Epithelial cell of proximal tubule (primary cell): ENCODE measurements at regions not wholly inside any gene's neighbourhood (a gene's known extent, or its start where the extent isn't known, plus 50 kb on each side); places are given as distances from the start of the nearest gene placed in this dataset.

Experiments
- DNase-seq: peaks from one replicate; pipeline ENCODE4 v3.0.0-alpha.2; 2011; ENCODE audit warnings: low read depth
- H3K4me3 ChIP-seq: 2 replicates; pipeline ENCODE4 v1.5.1; 2011; ENCODE audit warnings: low read depth, mild to moderate bottlenecking, low read length
- TF ChIP-seq, protein P1 (sequence below): conservative IDR thresholded peaks from 2 replicates; pipeline ENCODE4 v1.5.1; 2012; ENCODE audit warnings: low read depth, mild to moderate bottlenecking, low read length

DNA sequence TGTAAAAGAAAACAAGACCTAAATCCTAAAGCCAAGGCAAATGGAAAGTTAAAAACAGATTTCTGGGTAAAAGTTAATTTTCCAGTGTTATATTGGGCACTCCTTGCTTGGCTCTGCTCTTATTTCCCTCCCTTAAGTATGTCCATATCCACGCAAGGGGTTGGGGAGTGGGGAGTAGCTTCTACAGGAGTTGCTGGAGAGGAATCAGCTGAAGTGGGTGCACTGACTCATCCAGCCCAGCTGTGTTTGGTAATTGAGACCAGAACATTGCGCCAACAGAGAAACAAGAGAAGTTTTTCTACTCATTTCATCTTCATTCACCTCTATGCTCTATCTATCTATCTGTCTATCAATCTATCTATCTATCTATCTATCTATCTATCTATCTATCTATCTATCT is 298.4 kb upstream of the PDGFD start:
- no peak overlapping the region for H3K4me3 ChIP-seq
- TF ChIP-seq, protein P1, sequence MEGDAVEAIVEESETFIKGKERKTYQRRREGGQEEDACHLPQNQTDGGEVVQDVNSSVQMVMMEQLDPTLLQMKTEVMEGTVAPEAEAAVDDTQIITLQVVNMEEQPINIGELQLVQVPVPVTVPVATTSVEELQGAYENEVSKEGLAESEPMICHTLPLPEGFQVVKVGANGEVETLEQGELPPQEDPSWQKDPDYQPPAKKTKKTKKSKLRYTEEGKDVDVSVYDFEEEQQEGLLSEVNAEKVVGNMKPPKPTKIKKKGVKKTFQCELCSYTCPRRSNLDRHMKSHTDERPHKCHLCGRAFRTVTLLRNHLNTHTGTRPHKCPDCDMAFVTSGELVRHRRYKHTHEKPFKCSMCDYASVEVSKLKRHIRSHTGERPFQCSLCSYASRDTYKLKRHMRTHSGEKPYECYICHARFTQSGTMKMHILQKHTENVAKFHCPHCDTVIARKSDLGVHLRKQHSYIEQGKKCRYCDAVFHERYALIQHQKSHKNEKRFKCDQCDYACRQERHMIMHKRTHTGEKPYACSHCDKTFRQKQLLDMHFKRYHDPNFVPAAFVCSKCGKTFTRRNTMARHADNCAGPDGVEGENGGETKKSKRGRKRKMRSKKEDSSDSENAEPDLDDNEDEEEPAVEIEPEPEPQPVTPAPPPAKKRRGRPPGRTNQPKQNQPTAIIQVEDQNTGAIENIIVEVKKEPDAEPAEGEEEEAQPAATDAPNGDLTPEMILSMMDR = no peak
- no peak for DNase-seq

DNA sequence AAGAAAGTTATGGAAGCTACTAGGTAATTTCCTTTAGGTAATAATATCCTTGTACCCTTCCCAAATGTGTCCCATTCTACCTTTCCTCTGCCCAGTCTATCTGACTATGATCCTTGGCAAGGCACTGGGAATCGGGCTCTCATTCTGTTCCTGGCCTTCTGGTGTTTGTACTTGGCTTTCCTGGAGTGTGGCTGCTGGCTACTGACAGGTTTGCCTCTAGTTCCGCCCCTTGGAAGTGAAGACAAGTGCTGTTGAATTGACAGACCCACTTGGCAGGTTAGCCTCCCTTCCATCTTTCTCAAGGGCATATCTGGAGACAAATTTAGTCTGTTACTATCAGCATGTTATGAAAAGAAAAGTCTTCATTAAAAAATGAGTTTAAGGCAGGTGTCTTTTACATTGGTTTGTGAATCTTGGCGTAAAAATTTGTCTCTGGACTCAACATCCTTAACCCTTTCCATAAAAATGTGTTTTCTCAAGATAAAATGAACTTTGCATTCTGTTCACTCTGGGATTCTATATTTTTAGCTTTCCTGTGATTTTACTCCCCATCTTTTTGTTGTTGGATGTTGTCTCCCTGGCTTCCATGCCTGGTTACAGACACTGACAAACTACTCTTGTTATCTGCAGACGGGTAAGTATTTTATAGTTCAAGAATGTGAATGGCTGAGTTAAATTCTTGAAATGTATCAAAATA is 287.4 kb upstream of the PDGFD start:
- TF ChIP-seq, protein P1 = no peak
- DNase-seq = no peak
- H3K4me3 ChIP-seq = no peak overlapping the region

DNA sequence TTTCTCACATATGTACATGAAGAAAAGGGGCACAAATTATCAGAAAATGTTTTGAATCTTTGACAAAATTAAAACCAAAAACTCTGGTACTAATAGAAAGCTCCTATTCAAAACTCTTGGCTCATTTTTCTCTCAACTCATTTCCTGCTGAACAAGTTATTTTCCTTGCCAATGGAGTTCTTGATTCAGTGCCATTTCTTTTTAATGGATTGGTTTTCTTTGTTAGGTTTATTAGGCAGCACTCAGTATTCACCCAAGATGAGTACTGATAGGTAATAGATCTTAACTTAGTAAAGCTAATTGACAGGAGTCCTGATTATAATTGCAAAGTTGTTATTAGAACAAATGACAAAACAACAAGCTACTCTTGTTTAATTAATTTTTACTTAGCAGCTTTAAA is 279.4 kb upstream of the PDGFD start:
- TF ChIP-seq, protein P1 = no peak
- DNase-seq = no peak
- no peak overlapping the region for H3K4me3 ChIP-seq

DNA sequence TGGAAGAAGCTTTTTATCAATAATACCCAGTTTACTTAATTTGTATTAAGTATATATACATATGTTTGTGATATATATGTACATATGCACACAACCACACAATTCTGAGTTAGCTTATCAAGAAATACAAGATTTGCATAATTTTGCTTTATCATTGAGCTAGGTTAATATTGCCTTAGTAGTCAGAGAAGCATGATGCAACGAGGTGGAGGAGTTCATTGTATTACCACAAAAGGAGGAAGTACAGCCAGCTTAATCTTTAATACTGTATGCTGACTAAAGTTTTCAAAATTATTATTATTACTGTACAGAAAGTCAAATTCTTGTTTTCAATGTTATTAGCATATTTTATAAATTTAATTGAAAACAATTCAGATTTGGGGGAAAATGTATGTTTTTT is 278.4 kb upstream of the PDGFD start:
- H3K4me3 ChIP-seq = no peak overlapping the region
- DNase-seq = no peak
- TF ChIP-seq, protein P1 = no peak

DNA sequence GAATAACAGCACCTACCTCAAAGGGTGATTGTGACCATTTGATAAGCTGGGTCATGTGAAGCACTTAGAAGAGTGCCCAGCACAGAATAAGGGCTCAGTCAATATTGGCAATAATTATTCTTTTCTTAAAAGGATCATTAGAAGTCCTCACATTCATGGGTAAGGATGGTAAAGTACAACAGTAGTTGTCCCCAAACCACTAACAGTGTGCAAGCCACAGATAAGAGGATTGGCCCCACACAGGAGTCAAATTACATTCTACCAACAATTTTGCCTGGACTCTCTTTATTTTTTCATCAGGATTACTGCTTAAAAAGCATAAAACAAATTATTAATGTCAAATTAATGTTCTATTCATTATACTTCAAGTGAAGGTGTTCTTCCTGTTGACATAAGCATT is 271.5 kb upstream of the PDGFD start:
- DNase-seq = no peak
- TF ChIP-seq, protein P1 = no peak
- H3K4me3 ChIP-seq = no peak overlapping the region

DNA sequence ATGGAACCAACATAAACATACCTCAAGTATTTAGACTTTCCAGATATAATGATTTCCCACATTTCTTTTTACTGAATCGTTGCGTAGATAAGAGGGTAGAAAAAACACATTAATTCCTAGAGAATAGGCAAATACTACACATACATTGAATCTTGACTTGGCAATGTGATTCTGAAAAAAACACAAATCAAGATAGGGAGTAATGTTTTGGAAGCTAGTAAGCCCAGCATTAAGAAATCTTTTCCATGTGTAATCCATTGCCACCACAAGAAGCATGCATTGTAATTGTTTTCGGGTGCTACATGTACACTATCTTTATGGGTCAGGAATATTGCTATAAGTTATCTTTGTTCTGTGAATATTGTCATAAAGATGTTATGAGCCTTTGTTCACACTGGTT is 269.8 kb upstream of the PDGFD start:
- TF ChIP-seq, protein P1 = no peak
- no peak for DNase-seq
- no peak overlapping the region for H3K4me3 ChIP-seq

DNA sequence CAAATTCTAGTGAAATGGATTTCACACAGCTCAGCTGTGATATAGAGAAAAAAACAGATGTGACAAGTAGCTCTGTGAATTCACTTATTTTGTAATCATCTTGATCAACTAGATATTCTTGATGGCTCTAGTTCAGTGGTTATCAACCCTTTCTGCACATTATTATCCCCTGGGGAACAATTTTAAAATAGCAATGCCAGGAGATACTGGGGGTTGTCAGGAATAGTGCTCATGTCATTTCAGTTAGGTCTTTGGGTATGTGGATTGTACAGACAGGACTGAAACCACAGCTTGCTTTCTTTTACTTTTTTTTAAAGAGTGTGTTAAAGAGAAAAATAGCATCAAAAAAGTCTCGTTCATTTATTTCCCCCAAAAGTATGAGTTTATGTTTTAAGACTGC is 269.0 kb upstream of the PDGFD start:
- TF ChIP-seq, protein P1 = no peak
- no peak overlapping the region for H3K4me3 ChIP-seq
- no peak for DNase-seq
